ENCODE measurements at regions not wholly inside any gene's neighbourhood (a gene's known extent, or its start where the extent isn't known, plus 50 kb on each side); places are given as distances from the start of the nearest gene placed in this dataset.

- FAIRE-seq (no peak), DNase-seq (ENCODE audit: low spot score) (no peak)
Observed at GRCh38 chr19:8893419-8893818, 61.2 kb downstream of the MBD3L1 start.

- DNase-seq (ENCODE audit: low spot score): no peak
- no peak for FAIRE-seq
Observed at GRCh38 chr19:8897106-8897505, 64.9 kb downstream of the MBD3L1 start.

DNA sequence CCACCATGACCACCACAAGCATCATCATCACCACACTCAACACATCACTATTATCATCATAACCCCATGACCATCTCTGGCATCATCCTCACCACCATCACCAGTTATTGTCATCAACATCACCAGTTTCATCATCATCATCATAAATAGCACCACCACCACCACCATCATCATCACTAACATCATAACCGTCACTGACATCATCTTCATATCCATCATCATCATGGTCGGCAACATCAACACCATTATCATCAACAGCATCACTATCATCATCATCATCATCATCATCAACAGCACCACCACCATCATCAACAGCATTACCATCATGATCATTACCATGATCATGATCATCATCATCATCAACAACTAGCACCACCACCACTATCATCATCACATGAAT is 67.2 kb downstream of the MBD3L1 start:
- DNase-seq (ENCODE audit: low spot score) (no peak), FAIRE-seq (peak; percentile 48)

DNA sequence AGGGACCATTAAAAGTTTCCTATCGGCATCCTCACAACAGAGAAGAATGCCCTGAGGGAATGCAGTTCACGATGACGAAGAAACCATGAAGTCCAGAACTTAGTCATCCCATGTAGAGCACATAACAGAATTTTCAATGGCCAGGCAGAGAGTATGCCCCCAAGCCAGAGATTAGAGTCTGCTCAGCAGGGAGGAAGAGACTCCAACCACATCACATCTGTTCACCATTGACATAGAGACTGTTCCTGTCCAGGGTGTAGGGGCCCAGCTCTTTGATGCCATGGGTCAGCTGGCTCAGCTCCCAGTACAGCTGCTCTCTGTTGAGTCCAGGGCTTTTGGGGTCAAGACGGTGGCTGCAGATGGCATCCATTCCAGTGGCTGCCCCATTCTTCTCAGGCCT is 68.2 kb downstream of the MBD3L1 start:
- DNase-seq (ENCODE audit: low spot score) (no peak), FAIRE-seq (no peak)

GRCh38 chr19:8902520-8902919 is 70.3 kb downstream of the MBD3L1 start:
- DNase-seq (ENCODE audit: low spot score) (no peak), FAIRE-seq (peak; percentile 61)

- no peak for FAIRE-seq
- no peak for DNase-seq (ENCODE audit: low spot score)
Observed at GRCh38 chr19:8904597-8904996, 72.4 kb downstream of the MBD3L1 start.

- DNase-seq (ENCODE audit: low spot score) (no peak), FAIRE-seq (peak; percentile 79)
Observed at GRCh38 chr19:8905342-8905741, 73.2 kb downstream of the MBD3L1 start.

DNA sequence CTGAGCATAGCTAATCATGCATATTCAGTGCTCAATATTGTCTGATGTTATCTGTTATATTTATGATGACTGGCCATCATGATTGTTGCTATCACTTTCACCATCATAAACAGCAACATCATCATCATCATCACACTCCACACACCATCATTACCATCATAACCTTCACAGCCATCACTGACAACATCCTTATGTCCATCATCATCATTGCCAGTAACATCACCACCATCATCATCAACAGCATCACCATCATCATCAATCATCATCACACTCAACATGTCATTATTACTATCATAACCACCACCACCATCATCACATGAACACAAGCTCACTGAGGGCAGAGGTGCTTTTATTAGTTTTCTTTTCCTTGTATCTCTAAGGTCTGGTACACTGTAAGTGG is 75.9 kb downstream of the MBD3L1 start:
- no peak for DNase-seq (ENCODE audit: low spot score)
- FAIRE-seq: no peak

- FAIRE-seq (peak; percentile 77), DNase-seq (ENCODE audit: low spot score) (no peak)
Observed at GRCh38 chr19:8910775-8911414, 78.7 kb downstream of the MBD3L1 start.

GRCh38 chr19:8915997-8916396 is 83.8 kb downstream of the MBD3L1 start:
- DNase-seq (ENCODE audit: low spot score) (no peak), FAIRE-seq (no peak)

- FAIRE-seq: no peak
- no peak for DNase-seq (ENCODE audit: low spot score)
Observed at GRCh38 chr19:8922591-8922990, 87.6 kb downstream of the MUC16 start.

- DNase-seq (ENCODE audit: low spot score): no peak
- FAIRE-seq: no peak
Observed at GRCh38 chr19:8924283-8924682, 85.9 kb downstream of the MUC16 start.

DNA sequence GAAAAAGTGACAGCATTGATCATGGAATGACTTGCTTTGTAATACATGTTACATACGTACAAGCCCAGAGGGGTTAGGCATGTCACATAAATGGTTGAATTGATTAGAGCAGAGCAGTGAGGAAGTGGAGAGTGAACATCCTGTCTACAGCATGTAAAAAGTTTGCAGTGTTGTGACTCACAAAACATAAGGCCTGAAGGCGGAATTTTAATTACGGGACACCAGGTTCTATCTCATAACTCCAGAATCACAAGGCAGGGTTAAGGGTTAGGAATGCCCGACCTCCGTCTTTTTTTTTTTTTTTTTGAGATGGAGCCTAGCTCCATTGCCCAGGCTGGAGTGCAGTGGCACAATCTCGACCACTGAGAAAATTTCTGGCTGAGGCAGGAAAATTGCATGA is 83.9 kb downstream of the MUC16 start:
- FAIRE-seq: no peak
- DNase-seq (ENCODE audit: low spot score): no peak

- peak; percentile 65 for DNase-seq (ENCODE audit: low spot score)
- no peak for FAIRE-seq
Observed at GRCh38 chr19:8935460-8935859, 74.7 kb downstream of the MUC16 start.

- no peak for DNase-seq (ENCODE audit: low spot score)
- no peak for FAIRE-seq
Observed at GRCh38 chr19:8938576-8938975, 71.6 kb downstream of the MUC16 start.
